H1 (cell line): ENCODE measurements at regions not wholly inside any gene's neighbourhood (a gene's known extent, or its start where the extent isn't known, plus 50 kb on each side); places are given as distances from the start of the nearest gene placed in this dataset.

ENCODE experiments used
- CTCF ChIA-PET: fragments of 300-600 bp; sonication (Branson Sonifier 250); formaldehyde crosslinking; loops from one replicate; lab custom pipeline; 2021; ENCODE audit not compliant: partially characterized antibody; lab: Charles Lee
- POLR2A ChIA-PET: fragments of 300-600 bp; sonication (Branson Sonifier 250); formaldehyde crosslinking; loops from one replicate; lab custom pipeline; 2021; ENCODE audit warnings: inconsistent platforms; ENCODE audit not compliant: partially characterized antibody; lab: Charles Lee
- DNase-seq, 2 experiments: peaks; one replicate each; pipeline versions ENCODE4 v3.0.0 to v3.0.0-alpha.2; 2010 to 2022; ENCODE audit warnings: low spot score in 2 of 2, low read depth in 1 of 2, mixed read lengths in 1 of 2
- FAIRE-seq: peaks from 2 replicates; lab custom pipeline; 2011; peaks lifted over from hg19 to GRCh38; lab: Jason Lieb, UNC
- H2AFZ ChIP-seq: 2 replicates; pipeline ENCODE4 v1.8.1; 2012; ENCODE audit warnings: low read length, inconsistent platforms
- H2AK5ac ChIP-seq: 2 replicates; pipeline ENCODE4 v1.6.1; 2013; ENCODE audit warnings: low read depth, low read length
- H2BK120ac ChIP-seq: replicated peaks from 2 replicates; pipeline ENCODE3; 2013; ENCODE audit warnings: low read depth, low read length, inconsistent platforms
- H2BK12ac ChIP-seq: 2 replicates; pipeline ENCODE4 v1.6.1; 2013; ENCODE audit warnings: low read depth, low read length
- H2BK15ac ChIP-seq: 2 replicates; pipeline ENCODE4 v1.6.1; 2013; ENCODE audit warnings: low read length
- H2BK20ac ChIP-seq: 2 replicates; pipeline ENCODE4 v1.6.1; 2013; ENCODE audit warnings: low read length
- H2BK5ac ChIP-seq: 2 replicates; pipeline ENCODE4 v1.6.1; 2013; ENCODE audit warnings: low read depth, low read length
- H3K14ac ChIP-seq: 2 replicates; pipeline ENCODE4 v1.6.1; 2013; ENCODE audit warnings: inconsistent platforms; ENCODE audit not compliant: insufficient read length
- H3K18ac ChIP-seq: 2 replicates; pipeline ENCODE4 v1.6.1; 2013; ENCODE audit warnings: low read length; ENCODE audit errors: extremely low read depth
- H3K23ac ChIP-seq: 2 replicates; pipeline ENCODE4 v1.6.1; 2013; ENCODE audit warnings: inconsistent platforms; ENCODE audit not compliant: insufficient read length
- H3K23me2 ChIP-seq: 2 replicates; pipeline ENCODE4 v1.6.1; 2013; ENCODE audit warnings: low read depth, low read length
- H3K27ac ChIP-seq: 2 replicates; pipeline ENCODE4 v1.6.1; 2011; ENCODE audit warnings: low read depth, low read length, inconsistent platforms
- H3K27me3 ChIP-seq, 4 experiments: replicated peaks in 1 of 4; 1 replicate in 1 of 4; 2 replicates in 3 of 4; pipeline versions ENCODE4 v1.6.1 to v1.8.1; 2011 to 2013; ENCODE audit warnings: low read length in 3 of 4, mild to moderate bottlenecking in 3 of 4, inconsistent platforms in 2 of 4, mixed read lengths in 2 of 4, moderate library complexity in 1 of 4; ENCODE audit not compliant: control insufficient read depth in 3 of 4, insufficient read depth in 3 of 4; ENCODE audit errors: extremely low read depth in 1 of 4
- H3K36me3 ChIP-seq, 4 experiments: 2 replicates each; pipeline versions ENCODE4 v1.6.1 to v1.8.1; 2011 to 2013; ENCODE audit warnings: mild to moderate bottlenecking in 4 of 4, low read length in 3 of 4, moderate library complexity in 2 of 4, control low read depth in 1 of 4, inconsistent platforms in 1 of 4; ENCODE audit not compliant: insufficient read depth in 4 of 4, control insufficient read depth in 2 of 4
- H3K4ac ChIP-seq: replicated peaks from 2 replicates; pipeline ENCODE3; 2013; ENCODE audit warnings: low read length, low read depth, mixed read lengths, inconsistent platforms; ENCODE audit not compliant: insufficient read length
- H3K4me1 ChIP-seq, 4 experiments: replicated peaks in 1 of 4; 1 replicate in 1 of 4; 2 replicates in 3 of 4; pipeline versions ENCODE4 v1.6.1 to v1.8.1; 2011 to 2013; ENCODE audit warnings: low read length in 3 of 4, inconsistent platforms in 2 of 4, mixed read lengths in 1 of 4; ENCODE audit not compliant: insufficient read depth in 4 of 4, control insufficient read depth in 3 of 4
- H3K4me2 ChIP-seq, 2 experiments: 2 replicates each; pipeline versions ENCODE4 v1.6.1 to v1.8.1; 2011 to 2013; ENCODE audit warnings: low read depth in 2 of 2, low read length in 2 of 2, control low read depth in 1 of 2, inconsistent platforms in 1 of 2, mild to moderate bottlenecking in 1 of 2; ENCODE audit not compliant: insufficient read depth in 1 of 2
- H3K4me3 ChIP-seq, 4 experiments: fragments of 200-600, 300-600 bp in 1 of 4; sonication (generic), shearing (Covaris generic), sonication (Bioruptor Twin) in 1 of 4; 2 replicates each; pipeline versions ENCODE4 v1.5.1 to v1.8.1; 2011 to 2016; ENCODE audit warnings: low read length in 4 of 4, low read depth in 3 of 4, control low read depth in 2 of 4, inconsistent platforms in 2 of 4, mild to moderate bottlenecking in 2 of 4, mixed read lengths in 1 of 4, moderate library complexity in 1 of 4; ENCODE audit not compliant: insufficient read depth in 2 of 4; ENCODE audit errors: extremely low read depth in 1 of 4
- H3K56ac ChIP-seq: replicated peaks from 2 replicates; pipeline ENCODE3; 2013; ENCODE audit warnings: low read depth, mild to moderate bottlenecking, mixed read lengths, low read length, inconsistent platforms; ENCODE audit not compliant: insufficient read length
- H3K79me1 ChIP-seq: 2 replicates; pipeline ENCODE4 v1.6.1; 2013; ENCODE audit warnings: low read depth, low read length, control low read depth
- H3K79me2 ChIP-seq, 2 experiments: 2 replicates each; pipeline versions ENCODE4 v1.6.1 to v1.8.1; 2012 to 2013; ENCODE audit warnings: low read length in 2 of 2, mild to moderate bottlenecking in 2 of 2, inconsistent platforms in 1 of 2; ENCODE audit not compliant: insufficient read depth in 2 of 2, control insufficient read depth in 1 of 2
- H3K9ac ChIP-seq, 4 experiments: replicated peaks in 1 of 4; 1 replicate in 1 of 4; 2 replicates in 3 of 4; pipeline versions ENCODE4 v1.6.1 to v1.8.1; 2011 to 2013; ENCODE audit warnings: low read depth in 3 of 4, low read length in 3 of 4, control low read depth in 2 of 4, mild to moderate bottlenecking in 2 of 4, moderate library complexity in 2 of 4, inconsistent platforms in 1 of 4; ENCODE audit errors: extremely low read depth in 1 of 4
- H3K9me3 ChIP-seq, 2 experiments: 2 replicates each; pipeline versions ENCODE4 v1.6.1 to v1.8.1; 2012 to 2013; ENCODE audit warnings: mild to moderate bottlenecking in 2 of 2, moderate library complexity in 2 of 2, control low read depth in 1 of 2, inconsistent platforms in 1 of 2, low read depth in 1 of 2, low read length in 1 of 2, mixed read lengths in 1 of 2; ENCODE audit not compliant: insufficient read depth in 2 of 2
- H4K20me1 ChIP-seq, 2 experiments: replicated peaks in 1 of 2; 2 replicates each; pipeline versions ENCODE3 to v1.8.1; 2011 to 2013; ENCODE audit warnings: inconsistent platforms in 2 of 2, low read length in 2 of 2, mild to moderate bottlenecking in 1 of 2; ENCODE audit not compliant: insufficient read depth in 2 of 2, control insufficient read depth in 1 of 2
- H4K5ac ChIP-seq: 2 replicates; pipeline ENCODE4 v1.6.1; 2013; ENCODE audit warnings: low read length, low read depth, mixed read lengths, inconsistent platforms; ENCODE audit not compliant: insufficient read length
- H4K8ac ChIP-seq: 2 replicates; pipeline ENCODE4 v1.8.0; 2013; ENCODE audit warnings: mild to moderate bottlenecking, moderate library complexity, low read length, inconsistent platforms; ENCODE audit not compliant: insufficient read depth; ENCODE audit errors: extremely low read depth
- H4K91ac ChIP-seq: replicated peaks from 2 replicates; pipeline ENCODE3; 2013; ENCODE audit warnings: low read length, mixed read lengths, inconsistent platforms; ENCODE audit not compliant: insufficient read length
- BCL11A ChIP-seq, 2 experiments: IDR thresholded peaks; one replicate each; pipeline ENCODE4 v1.6.1; 2011; ENCODE audit warnings: low read depth in 2 of 2, low read length in 2 of 2, mild to moderate bottlenecking in 2 of 2
- BRCA1 ChIP-seq: IDR thresholded peaks from 2 replicates; pipeline ENCODE4 v1.6.1; 2012; ENCODE audit warnings: low read depth, low read length, improper control_type of control experiment
- CREB1 ChIP-seq: IDR thresholded peaks from 2 replicates; pipeline ENCODE4 v1.6.1; 2012; ENCODE audit warnings: inconsistent platforms
- EGR1 ChIP-seq: IDR thresholded peaks from 2 replicates; pipeline ENCODE4 v1.6.1; 2011; ENCODE audit warnings: low read depth, low read length, borderline replicate concordance
- HDAC2 ChIP-seq, 2 experiments: fragments of 300-600 bp in 1 of 2; sonication (generic) in 1 of 2; IDR thresholded peaks; 2 replicates each; pipeline ENCODE4 v1.6.1; 2011 to 2012; ENCODE audit warnings: low read depth in 2 of 2, low read length in 2 of 2, mild to moderate bottlenecking in 2 of 2, moderate library complexity in 2 of 2, borderline replicate concordance in 1 of 2, inconsistent platforms in 1 of 2
- JUN ChIP-seq: IDR thresholded peaks from 2 replicates; pipeline ENCODE4 v1.6.1; 2011; ENCODE audit warnings: low read depth, mild to moderate bottlenecking, improper control_type of control experiment, low read length
- NANOG ChIP-seq: IDR thresholded peaks from 2 replicates; pipeline ENCODE4 v1.6.1; 2011; ENCODE audit warnings: low read length, low read depth, mild to moderate bottlenecking, inconsistent platforms; ENCODE audit not compliant: insufficient read depth, poor library complexity, severe bottlenecking
- NRF1 ChIP-seq: IDR thresholded peaks from 2 replicates; pipeline ENCODE4 v1.6.1; 2011; ENCODE audit warnings: mild to moderate bottlenecking, low read depth, low read length, improper control_type of control experiment
- POLR2A ChIP-seq, 2 experiments: IDR thresholded peaks; 1 replicate in 1 of 2; 2 replicates in 1 of 2; pipeline ENCODE4 v1.6.1; 2011; ENCODE audit warnings: low read depth in 2 of 2, low read length in 2 of 2, mild to moderate bottlenecking in 2 of 2; ENCODE audit errors: control extremely low read depth in 1 of 2
- RFX5 ChIP-seq: IDR thresholded peaks from 2 replicates; pipeline ENCODE4 v1.6.1; 2011; ENCODE audit warnings: low read depth, low read length, improper control_type of control experiment, borderline replicate concordance
- SP1 ChIP-seq: IDR thresholded peaks from 2 replicates; pipeline ENCODE4 v1.6.1; 2011; ENCODE audit warnings: low read depth, low read length
- SP4 ChIP-seq: IDR thresholded peaks from 2 replicates; pipeline ENCODE4 v1.6.1; 2012; ENCODE audit warnings: low read length, inconsistent platforms
- TBP ChIP-seq: IDR thresholded peaks from 2 replicates; pipeline ENCODE4 v1.6.1; 2011; ENCODE audit warnings: low read depth, low read length, improper control_type of control experiment
- TCF12 ChIP-seq: IDR thresholded peaks from 2 replicates; pipeline ENCODE4 v1.6.1; 2011; ENCODE audit warnings: low read depth, mild to moderate bottlenecking, low read length
- WGBS, 2 experiments: shearing (Covaris generic) in 1 of 2; methylation state at CpG; one replicate each; pipeline versions ENCODE4 v1.1.6 to v1.1.7; 2013 to 2015; ENCODE audit warnings: low lambda C conversion rate in 2 of 2, mixed read lengths in 2 of 2, inconsistent platforms in 1 of 2, low coverage in 1 of 2, missing lambda C conversion rate in 1 of 2; ENCODE audit not compliant: insufficient replicate concordance in 2 of 2, insufficient coverage in 1 of 2, insufficient read length in 1 of 2; ENCODE audit errors: extremely low coverage in 1 of 2, missing lambda C conversion rate in 1 of 2; 5-methylcytosine and 5-hydroxymethylcytosine counted together

GRCh38 chr1:157356601-157357000, 195.7 kb downstream of the FCRL5 start:
- Histone ChIP-seq H3K79me1 (no peaks in the 10 kb centered on the region), H3K79me2 (no peaks in the 10 kb centered on the region), H3K27ac (no peak overlapping the region)
- TF ChIP-seq JUN, result no peak
- TF ChIP-seq BCL11A (IDR thresholded peaks at IDR 0.05; ENCODE audit: low read depth in 2 of 2, low read length in 2 of 2), result no peak
- TF ChIP-seq SP1, result no peak
- TF ChIP-seq TCF12, result no peak
- no peak for TF ChIP-seq POLR2A (IDR thresholded peaks at IDR 0.05; ENCODE audit: control extremely low read depth in 1 of 2, low read depth in 2 of 2, low read length in 2 of 2)
- TF ChIP-seq NANOG, result no peak
- no peak for TF ChIP-seq EGR1
- no peak for TF ChIP-seq RFX5
- TF ChIP-seq BRCA1, result no peak
- TF ChIP-seq NRF1, result no peak
- TF ChIP-seq TBP, result no peak
- no peak for TF ChIP-seq SP4
- no peak for TF ChIP-seq HDAC2 (IDR thresholded peaks at IDR 0.05; ENCODE audit: borderline replicate concordance in 1 of 2, low read depth in 2 of 2, low read length in 2 of 2)
- TF ChIP-seq CREB1, result no peak

More at GRCh38 chr1:157356601-157357000, 195.7 kb downstream of the FCRL5 start:
- Histone ChIP-seq H2AFZ (no peak overlapping the region), H4K5ac (no peak overlapping the region), H3K4me2 (no peak overlapping the region), H3K36me3 (no peaks in the 10 kb centered on the region), H3K14ac (no peak overlapping the region), H3K4ac (no peak overlapping the region), H4K20me1 (no peaks in the 10 kb centered on the region), H2BK12ac (no peak overlapping the region), H3K9ac (no peak overlapping the region), H2BK20ac (no peak overlapping the region), H2BK15ac (no peak overlapping the region), H2AK5ac (no peak overlapping the region), H3K18ac (no peak overlapping the region), H3K9me3 (no peaks in the 10 kb centered on the region), H3K23me2 (no peaks in the 10 kb centered on the region), H3K4me1 (0 out of 7 replicates have a peak, but pooled peaks cover 0 to 4% (median 0%) of the 10 kb centered on the region in 4 experiments), H2BK120ac (no peak overlapping the region), H3K56ac (no peak overlapping the region), H3K4me3 (no peak overlapping the region), H3K23ac (no peak overlapping the region), H4K8ac (no peak overlapping the region), H3K27me3 (no peaks in the 10 kb centered on the region; a peak in 1 of 7 replicates), H4K91ac (no peak overlapping the region), H2BK5ac (no peak overlapping the region)
- DNase-seq (no peak), FAIRE-seq (no peak)
- CTCF ChIA-PET, result interaction anchor here (1.0 to 5.5 kb wide), 4 partner anchors 10 to 164 kb away, joined by 3 to 27 read pairs (median 4); no protein-coding TSS in a partner anchor
- POLR2A ChIA-PET, result no interaction called here
- WGBS, 2 experiments, result 95% methylated on average over 3 of the region's 3 CpGs; no CpG with 5 or more reads in 1 of the 2 experiments
